ENCODE measurements at regions not wholly inside any gene's neighbourhood (a gene's known extent, or its start where the extent isn't known, plus 50 kb on each side); places are given as distances from the start of the nearest gene placed in this dataset.

- TF ChIP-seq CREB1 (IDR thresholded peaks at IDR 0.05; ENCODE audit: low read depth) (no peak), EGR1 (IDR thresholded peaks at IDR 0.05) (no peak), YY1 (IDR thresholded peaks at IDR 0.05; ENCODE audit: low read depth) (no peak)
Observed at GRCh38 chrX:39164212-39164611, 363.0 kb downstream of the MID1IP1 start.

Measured in Ishikawa (cell line).